Activated CD8-positive, alpha-beta memory T cell treated with anti-CD3 and anti-CD28 coated beads, Interleukin-2, amount 10 ng/mL, durations not matched to agents 7 days and 5 days (primary cell): ENCODE measurements at regions not wholly inside any gene's neighbourhood (a gene's known extent, or its start where the extent isn't known, plus 50 kb on each side); places are given as distances from the start of the nearest gene placed in this dataset.

Source experiments
- ATAC-seq: fragments of 150-1000 bp; cut with Tn5 transposase; one replicate; pipeline ENCODE4 v1.10.0; 2021; ENCODE audit warnings: moderate library complexity
- CTCF ChIA-PET: fragments of 350-600 bp; sonication (Branson Sonifier 250); formaldehyde crosslinking; loops from one replicate; lab custom pipeline; 2021; ENCODE audit warnings: antibody characterized with exemption; lab: Charles Lee
- DNase-seq: peaks from one replicate; pipeline ENCODE4 v3.0.0-alpha.2; 2020
- H3K27ac Mint-ChIP-seq: one replicate; pipeline ENCODE4 v1.8.0; 2021; ENCODE audit warnings: mild to moderate bottlenecking, mixed read lengths
- H3K27me3 Mint-ChIP-seq: one replicate; pipeline ENCODE4 v1.8.0; 2021; ENCODE audit warnings: mixed read lengths
- H3K36me3 Mint-ChIP-seq: one replicate; pipeline ENCODE4 v1.8.0; 2021; ENCODE audit warnings: mild to moderate bottlenecking, mixed read lengths
- H3K4me1 Mint-ChIP-seq: one replicate; pipeline ENCODE4 v1.8.0; 2021; ENCODE audit warnings: mixed read lengths
- H3K4me3 Mint-ChIP-seq: one replicate; pipeline ENCODE4 v1.8.0; 2021; ENCODE audit warnings: mild to moderate bottlenecking, moderate library complexity, mixed read lengths
- H3K9me3 Mint-ChIP-seq: one replicate; pipeline ENCODE4 v1.8.0; 2022; ENCODE audit warnings: low read depth, mixed read lengths

DNA sequence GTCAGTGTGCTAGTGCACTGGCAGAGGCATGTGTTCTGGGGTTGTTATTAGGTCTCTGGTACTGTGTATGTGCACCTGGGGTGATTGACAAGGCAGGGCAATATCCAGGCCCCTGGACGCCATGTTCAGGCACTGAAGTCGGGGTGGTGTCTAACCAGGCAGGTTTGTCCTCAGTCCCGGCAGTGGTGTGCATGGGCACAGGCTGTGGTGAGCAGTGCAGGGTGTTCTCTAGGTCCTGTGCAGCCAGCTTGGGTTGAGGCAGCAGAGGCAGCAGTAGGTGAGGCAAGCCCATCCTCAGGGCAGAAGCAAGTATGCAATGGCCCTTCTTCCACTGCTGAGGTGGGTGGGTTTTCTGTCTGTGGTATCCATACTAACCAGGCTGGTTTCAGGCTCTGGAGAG is 252.3 kb upstream of the LRRC7 start:
- no peak overlapping the region for H3K4me3 Mint-ChIP-seq
- no peaks in the 10 kb centered on the region for H3K36me3 Mint-ChIP-seq
- no peaks in the 10 kb centered on the region for H3K27me3 Mint-ChIP-seq
- DNase-seq: no peak
- no peak overlapping the region for H3K27ac Mint-ChIP-seq
- H3K9me3 Mint-ChIP-seq: peaks cover 6% of the 10 kb centered on the region
- CTCF ChIA-PET: no interaction called here
- no peaks in the 10 kb centered on the region for H3K4me1 Mint-ChIP-seq
- ATAC-seq: no peak

DNA sequence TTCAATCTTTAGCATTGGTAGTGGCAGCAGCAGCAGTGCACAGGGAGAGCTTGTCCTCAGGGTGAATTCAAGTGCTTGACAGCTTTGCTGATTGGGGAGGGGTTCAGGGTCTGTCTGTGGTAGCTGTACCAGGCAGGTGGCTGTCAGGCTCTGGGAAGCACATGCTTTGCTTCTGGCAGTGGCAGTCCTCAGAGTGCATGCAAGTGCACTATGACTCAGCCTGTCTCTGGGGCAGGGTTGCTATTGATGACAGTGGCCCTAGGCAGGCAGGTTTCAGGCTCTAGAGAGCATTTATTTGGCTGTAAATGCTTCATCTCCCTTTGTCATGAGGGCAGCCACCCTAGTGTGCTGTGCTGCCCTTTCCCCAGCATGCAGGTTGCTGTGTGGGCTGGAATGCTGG is 251.9 kb upstream of the LRRC7 start:
- Mint-ChIP-seq H3K27ac (no peak overlapping the region), H3K4me1 (no peaks in the 10 kb centered on the region), H3K4me3 (no peak overlapping the region), H3K27me3 (no peaks in the 10 kb centered on the region), H3K36me3 (no peaks in the 10 kb centered on the region), H3K9me3 (peaks cover 6% of the 10 kb centered on the region)
- ATAC-seq: no peak
- CTCF ChIA-PET: no interaction called here
- no peak for DNase-seq

DNA sequence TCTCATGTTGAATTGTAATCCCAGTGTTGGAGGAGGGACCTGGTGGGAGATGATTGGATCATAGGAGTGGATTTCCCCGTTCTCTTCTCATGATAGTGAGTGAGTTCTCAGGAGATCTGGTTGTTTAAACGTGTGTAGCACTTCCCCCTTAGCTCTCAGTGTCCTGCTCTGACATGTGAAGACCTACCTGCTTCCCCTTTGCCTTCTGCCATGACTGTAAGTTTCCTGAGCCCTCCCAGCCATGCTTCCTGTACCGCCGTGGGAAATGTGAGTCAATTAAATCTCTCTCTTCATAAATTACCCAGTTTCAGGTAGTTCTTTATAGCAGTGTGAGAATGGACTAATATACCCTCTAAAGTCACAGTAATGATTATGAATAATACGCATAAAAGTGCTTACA is 248.4 kb upstream of the LRRC7 start:
- no peaks in the 10 kb centered on the region for H3K4me1 Mint-ChIP-seq
- H3K4me3 Mint-ChIP-seq: no peak overlapping the region
- peaks cover 3% of the 10 kb centered on the region for H3K9me3 Mint-ChIP-seq
- no peaks in the 10 kb centered on the region for H3K36me3 Mint-ChIP-seq
- H3K27me3 Mint-ChIP-seq: no peaks in the 10 kb centered on the region
- DNase-seq (no peak), ATAC-seq (no peak)
- CTCF ChIA-PET: no interaction called here
- H3K27ac Mint-ChIP-seq: no peak overlapping the region

DNA sequence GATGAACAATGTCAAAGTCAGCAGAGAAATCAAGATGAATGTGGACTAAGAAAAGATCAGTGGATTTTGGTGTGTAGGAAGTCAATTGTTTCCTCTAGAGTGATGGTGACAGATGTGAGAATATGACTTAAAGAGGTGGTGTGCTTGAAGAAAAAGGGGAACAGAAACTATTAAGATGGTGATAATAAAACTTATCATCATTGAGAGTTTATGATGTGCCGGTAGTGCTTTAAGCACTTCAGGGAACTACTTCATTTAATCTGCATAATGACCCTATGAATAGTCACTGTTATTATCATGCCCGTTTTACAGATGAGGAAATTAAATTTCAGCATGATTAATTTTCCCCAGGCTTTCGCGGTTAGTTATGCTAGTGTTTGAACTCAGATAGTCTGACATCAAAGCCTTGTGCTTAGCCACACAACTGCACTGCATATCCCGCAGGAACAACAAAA is 246.9 kb upstream of the LRRC7 start:
- H3K4me3 Mint-ChIP-seq: no peak overlapping the region
- no peak for DNase-seq
- ATAC-seq: no peak
- H3K27me3 Mint-ChIP-seq: no peaks in the 10 kb centered on the region
- no peaks in the 10 kb centered on the region for H3K4me1 Mint-ChIP-seq
- CTCF ChIA-PET: no interaction called here
- peaks cover 2% of the 10 kb centered on the region for H3K9me3 Mint-ChIP-seq
- H3K27ac Mint-ChIP-seq: no peak overlapping the region
- no peaks in the 10 kb centered on the region for H3K36me3 Mint-ChIP-seq

DNA sequence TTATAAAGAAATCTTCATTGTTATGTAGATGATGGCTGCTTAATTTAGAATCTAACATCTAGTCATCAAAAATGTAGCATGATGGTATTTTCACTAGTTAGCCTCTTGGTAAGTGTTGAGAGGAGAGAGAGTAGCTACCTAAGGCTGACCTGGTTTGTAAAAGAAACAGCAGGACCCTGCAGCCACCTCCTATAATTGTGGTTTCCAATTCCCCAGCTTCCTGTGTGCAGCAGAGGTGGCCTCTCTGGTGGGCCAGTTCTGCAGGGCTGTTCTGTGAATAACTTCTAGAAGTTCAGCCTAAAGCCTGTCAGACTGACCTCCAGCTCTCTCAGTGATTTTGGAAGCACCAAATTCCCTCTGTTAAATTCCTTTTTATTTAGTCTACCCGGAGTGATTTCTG is 246.4 kb upstream of the LRRC7 start:
- no peaks in the 10 kb centered on the region for H3K4me1 Mint-ChIP-seq
- ATAC-seq (no peak), DNase-seq (no peak)
- no peaks in the 10 kb centered on the region for H3K9me3 Mint-ChIP-seq
- H3K27ac Mint-ChIP-seq: no peak overlapping the region
- CTCF ChIA-PET: no interaction called here
- H3K27me3 Mint-ChIP-seq: no peaks in the 10 kb centered on the region
- H3K4me3 Mint-ChIP-seq: no peak overlapping the region
- no peaks in the 10 kb centered on the region for H3K36me3 Mint-ChIP-seq

DNA sequence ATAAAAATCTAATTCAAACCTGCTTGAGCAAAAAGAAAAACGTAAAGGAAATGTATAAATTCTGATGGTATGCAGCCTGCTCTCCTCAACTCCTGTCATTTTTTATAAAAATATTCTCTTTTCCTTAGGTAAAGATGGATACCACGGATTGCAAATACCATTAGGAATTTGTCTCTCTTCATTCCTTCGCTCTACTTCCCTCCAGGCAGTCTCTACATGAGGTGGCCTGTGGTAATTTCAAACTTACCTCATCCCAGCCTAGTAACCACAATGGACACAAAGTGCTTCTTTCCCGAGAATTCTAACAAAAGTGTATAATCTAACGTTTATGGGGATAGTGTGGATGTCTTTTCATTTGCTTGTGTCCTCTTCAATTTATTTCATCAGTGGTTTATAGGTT is 239.5 kb upstream of the LRRC7 start:
- ATAC-seq: no peak
- H3K27ac Mint-ChIP-seq: no peak overlapping the region
- no peak overlapping the region for H3K4me3 Mint-ChIP-seq
- CTCF ChIA-PET: no interaction called here
- H3K4me1 Mint-ChIP-seq: no peaks in the 10 kb centered on the region
- H3K27me3 Mint-ChIP-seq: no peaks in the 10 kb centered on the region
- DNase-seq: no peak
- H3K9me3 Mint-ChIP-seq: peaks cover 2% of the 10 kb centered on the region
- no peaks in the 10 kb centered on the region for H3K36me3 Mint-ChIP-seq

DNA sequence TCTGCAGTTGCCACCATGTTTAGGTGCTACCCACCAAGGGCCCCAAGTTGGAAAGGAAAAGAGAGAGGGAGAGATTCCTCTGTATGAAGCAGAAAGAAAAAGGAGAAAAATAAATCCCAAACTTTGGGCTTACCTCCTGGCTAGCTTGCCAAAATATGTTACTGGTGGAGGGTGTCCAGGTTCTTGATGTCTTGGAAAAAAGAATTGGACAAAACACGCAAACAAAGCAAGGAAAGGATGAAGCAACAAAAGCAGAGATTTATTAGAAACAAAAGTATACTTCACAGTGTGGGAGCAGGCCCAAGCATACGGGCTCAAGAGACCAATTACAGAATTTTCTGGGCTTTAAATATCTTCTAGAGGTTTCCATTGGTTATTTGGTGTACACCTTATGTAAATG is 204.5 kb upstream of the LRRC7 start:
- DNase-seq: no peak
- Mint-ChIP-seq H3K9me3 (peaks cover 2% of the 10 kb centered on the region), H3K36me3 (no peaks in the 10 kb centered on the region), H3K27me3 (no peaks in the 10 kb centered on the region), H3K4me1 (no peaks in the 10 kb centered on the region), H3K4me3 (no peak overlapping the region), H3K27ac (no peak overlapping the region)
- CTCF ChIA-PET: no interaction called here
- no peak for ATAC-seq

DNA sequence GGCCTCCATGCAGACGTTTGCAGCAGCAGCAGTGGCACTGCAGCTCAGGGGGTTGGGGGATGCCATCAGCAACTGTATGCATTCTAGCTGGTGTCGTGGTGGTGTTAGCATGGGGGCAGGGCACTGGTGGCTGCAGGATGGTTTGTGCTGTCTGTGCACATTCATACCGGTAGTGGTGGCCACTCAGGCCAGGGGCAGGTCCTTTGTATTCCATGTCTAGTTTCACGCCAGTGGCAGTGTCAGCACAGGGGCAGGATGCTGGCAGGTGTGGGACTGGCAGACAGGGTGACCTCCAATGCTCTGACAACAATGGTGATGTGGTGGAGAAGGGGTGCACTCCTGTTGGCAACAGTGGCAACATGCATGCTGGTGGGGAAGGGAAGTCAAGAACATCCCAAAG is 194.2 kb upstream of the LRRC7 start:
- peaks cover 7% of the 10 kb centered on the region for H3K9me3 Mint-ChIP-seq
- CTCF ChIA-PET: no interaction called here
- H3K4me3 Mint-ChIP-seq: no peak overlapping the region
- ATAC-seq: no peak
- H3K36me3 Mint-ChIP-seq: no peaks in the 10 kb centered on the region
- no peaks in the 10 kb centered on the region for H3K27me3 Mint-ChIP-seq
- no peaks in the 10 kb centered on the region for H3K4me1 Mint-ChIP-seq
- H3K27ac Mint-ChIP-seq: no peak overlapping the region
- no peak for DNase-seq

DNA sequence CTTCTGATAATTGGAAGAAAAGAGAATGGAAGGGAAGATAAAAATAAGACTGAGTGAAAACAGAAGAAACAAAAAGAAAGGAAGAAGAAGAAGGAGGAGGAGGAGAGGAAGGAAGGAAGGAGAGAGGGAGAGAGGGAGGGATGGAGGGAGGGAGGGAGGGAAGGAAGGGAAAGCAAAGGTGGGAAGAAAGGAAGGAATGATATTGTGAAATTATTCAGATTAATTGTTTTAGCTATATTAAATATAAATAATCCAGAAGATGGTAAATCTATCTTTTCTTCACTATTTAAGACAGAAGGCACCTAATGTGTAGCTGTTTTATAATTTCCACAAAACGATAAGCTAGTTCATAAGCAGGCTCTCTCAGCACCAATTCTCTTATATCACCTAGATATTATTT is 191.3 kb upstream of the LRRC7 start:
- Mint-ChIP-seq H3K4me3 (no peak overlapping the region), H3K36me3 (no peaks in the 10 kb centered on the region), H3K4me1 (no peaks in the 10 kb centered on the region), H3K9me3 (peaks cover 7% of the 10 kb centered on the region), H3K27ac (no peak overlapping the region), H3K27me3 (no peaks in the 10 kb centered on the region)
- DNase-seq (no peak), ATAC-seq (no peak)
- CTCF ChIA-PET: no interaction called here

DNA sequence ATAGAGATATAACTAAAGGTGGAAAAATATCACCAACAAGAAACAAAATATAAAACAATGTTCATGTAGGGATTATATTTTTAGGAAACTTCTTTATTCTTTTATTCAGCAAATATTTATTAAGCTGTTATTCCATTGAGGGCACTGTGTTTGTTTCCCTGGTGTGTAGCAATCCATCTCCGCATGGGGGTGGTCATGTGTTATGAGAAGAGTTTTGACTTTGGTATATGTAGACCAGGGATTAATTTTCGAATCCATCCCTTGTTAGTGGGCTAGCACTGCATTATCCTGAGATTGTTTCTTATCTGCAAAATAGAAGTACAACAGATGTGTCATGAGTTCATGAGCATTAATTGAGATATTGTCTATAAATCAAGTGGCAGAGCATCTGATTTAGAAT is 190.2 kb upstream of the LRRC7 start:
- DNase-seq: no peak
- Mint-ChIP-seq H3K9me3 (peaks cover 10% of the 10 kb centered on the region), H3K36me3 (no peaks in the 10 kb centered on the region), H3K4me1 (no peaks in the 10 kb centered on the region), H3K4me3 (no peak overlapping the region), H3K27me3 (no peaks in the 10 kb centered on the region), H3K27ac (no peak overlapping the region)
- no peak for ATAC-seq
- CTCF ChIA-PET: no interaction called here

DNA sequence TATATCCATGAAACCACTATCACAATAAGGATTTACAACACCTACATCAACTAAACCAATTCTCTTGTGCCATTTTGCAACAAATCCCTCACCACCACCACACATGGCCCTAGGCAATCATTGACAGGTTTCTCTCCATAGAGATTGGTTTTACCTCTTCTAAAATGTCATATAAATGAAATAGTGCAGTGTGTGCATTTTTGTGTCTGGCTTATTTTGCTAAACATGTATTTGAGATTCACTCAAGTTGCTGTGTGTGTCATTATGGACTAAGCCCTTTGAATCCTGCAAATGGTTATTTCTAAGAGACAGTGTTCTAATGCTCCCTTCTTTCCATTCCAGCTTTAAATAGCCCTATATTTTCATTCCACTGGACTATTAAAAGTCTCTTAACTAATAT is 179.7 kb upstream of the LRRC7 start:
- no peak overlapping the region for H3K27ac Mint-ChIP-seq
- H3K27me3 Mint-ChIP-seq: no peaks in the 10 kb centered on the region
- H3K36me3 Mint-ChIP-seq: no peaks in the 10 kb centered on the region
- DNase-seq (no peak), ATAC-seq (no peak)
- H3K4me3 Mint-ChIP-seq: no peak overlapping the region
- peaks cover 2% of the 10 kb centered on the region for H3K9me3 Mint-ChIP-seq
- H3K4me1 Mint-ChIP-seq: no peaks in the 10 kb centered on the region
- CTCF ChIA-PET: no interaction called here

DNA sequence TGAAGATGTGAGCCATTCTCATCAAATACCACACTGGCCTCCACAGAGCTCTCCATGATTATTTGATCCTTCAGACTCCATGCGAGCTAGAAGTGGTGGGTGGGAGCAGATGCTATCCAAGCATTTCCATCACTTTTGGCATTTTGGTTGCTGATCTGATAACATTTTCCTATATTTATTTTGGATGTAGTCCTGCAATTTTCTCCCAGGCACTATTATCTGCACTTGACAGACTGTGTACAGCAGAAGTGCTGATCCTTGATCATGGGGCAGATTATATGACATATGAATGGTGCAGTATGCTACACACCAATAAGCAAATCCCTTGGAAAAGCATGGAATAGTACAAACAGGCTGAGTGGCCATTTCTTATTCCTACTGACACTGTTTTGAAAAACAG is 167.6 kb upstream of the LRRC7 start:
- H3K27ac Mint-ChIP-seq: no peak overlapping the region
- no peak for ATAC-seq
- H3K9me3 Mint-ChIP-seq: peaks cover 5% of the 10 kb centered on the region
- H3K36me3 Mint-ChIP-seq: no peaks in the 10 kb centered on the region
- H3K4me3 Mint-ChIP-seq: no peak overlapping the region
- no peaks in the 10 kb centered on the region for H3K4me1 Mint-ChIP-seq
- H3K27me3 Mint-ChIP-seq: no peaks in the 10 kb centered on the region
- CTCF ChIA-PET: no interaction called here
- no peak for DNase-seq

DNA sequence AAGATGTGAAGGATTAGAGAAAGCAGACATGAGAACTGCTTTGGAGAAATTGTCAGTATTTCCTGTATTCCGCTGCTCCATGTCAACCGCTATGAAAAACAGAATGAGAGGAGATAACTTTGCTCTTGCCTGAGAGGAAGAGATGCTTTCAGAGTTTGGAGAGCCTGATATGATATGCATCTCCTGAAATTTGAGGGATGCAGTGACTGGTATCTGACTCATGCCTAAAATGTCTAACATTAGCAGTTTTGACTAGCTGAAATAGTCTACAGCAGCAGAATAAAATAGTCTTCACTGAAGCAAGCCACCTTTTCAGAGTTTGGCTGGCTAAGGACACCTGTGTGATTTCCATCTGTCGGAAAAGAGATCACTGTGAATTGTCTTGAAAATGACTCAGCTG is 165.8 kb upstream of the LRRC7 start:
- DNase-seq (no peak), ATAC-seq (no peak)
- no peaks in the 10 kb centered on the region for H3K27me3 Mint-ChIP-seq
- H3K36me3 Mint-ChIP-seq: no peaks in the 10 kb centered on the region
- CTCF ChIA-PET: no interaction called here
- H3K4me3 Mint-ChIP-seq: no peak overlapping the region
- no peak overlapping the region for H3K27ac Mint-ChIP-seq
- peaks cover 5% of the 10 kb centered on the region for H3K9me3 Mint-ChIP-seq
- no peaks in the 10 kb centered on the region for H3K4me1 Mint-ChIP-seq

DNA sequence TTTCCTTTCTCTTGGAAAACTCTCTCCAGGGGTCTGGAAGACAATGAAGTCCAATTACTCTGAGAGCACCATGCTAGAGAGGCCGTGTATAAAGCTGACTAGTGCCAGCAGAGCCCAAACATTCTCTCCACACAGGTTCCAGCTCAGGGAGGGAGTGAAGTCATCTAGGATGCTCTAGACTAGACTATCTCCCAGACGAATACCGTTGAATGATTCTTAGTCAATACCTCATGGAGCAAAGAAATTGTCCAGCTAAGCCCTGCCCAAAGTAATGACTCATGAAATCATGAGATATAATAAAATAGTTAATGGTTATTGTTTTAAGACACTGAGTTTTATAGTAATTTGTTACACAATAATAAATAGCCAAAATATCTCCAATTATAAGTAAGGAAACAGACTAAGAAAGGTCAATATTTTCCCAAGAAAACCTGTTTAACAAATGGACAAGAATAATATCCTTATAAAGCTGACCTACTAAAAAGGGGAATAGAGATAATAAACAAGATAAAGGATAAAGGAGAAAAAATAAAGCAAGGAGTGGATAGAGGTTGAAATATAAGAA is 163.9 kb upstream of the LRRC7 start:
- CTCF ChIA-PET: no interaction called here

DNA sequence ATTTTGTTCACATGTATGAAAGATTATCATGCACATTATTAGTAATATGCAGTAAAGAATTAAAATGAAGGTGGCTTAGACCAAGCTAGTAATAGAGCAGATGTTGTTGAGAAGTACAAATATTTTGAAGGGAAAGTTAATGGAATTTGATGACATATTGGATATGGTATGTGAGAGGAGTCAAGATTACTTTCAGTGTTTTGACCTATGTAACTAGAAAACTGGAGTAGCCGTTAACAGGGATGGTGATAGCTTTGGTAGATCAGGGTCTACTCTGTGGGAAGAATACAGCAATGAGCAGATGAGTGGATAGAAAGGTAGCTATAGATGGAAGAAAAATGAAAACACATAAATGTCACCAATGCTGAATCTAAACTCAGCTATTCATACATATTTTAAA is 163.2 kb upstream of the LRRC7 start:
- ATAC-seq (no peak), DNase-seq (no peak)
- Mint-ChIP-seq H3K9me3 (peaks cover 2% of the 10 kb centered on the region), H3K27me3 (no peaks in the 10 kb centered on the region), H3K27ac (no peak overlapping the region), H3K4me1 (no peaks in the 10 kb centered on the region), H3K36me3 (no peaks in the 10 kb centered on the region), H3K4me3 (no peak overlapping the region)
- CTCF ChIA-PET: no interaction called here

More for the DNA sequence above, 163.9 kb upstream of the LRRC7 start:
- Mint-ChIP-seq H3K4me3 (no peak overlapping the region), H3K36me3 (no peaks in the 10 kb centered on the region), H3K27me3 (no peaks in the 10 kb centered on the region), H3K4me1 (no peaks in the 10 kb centered on the region), H3K9me3 (peaks cover 2% of the 10 kb centered on the region), H3K27ac (no peak overlapping the region)
- DNase-seq (no peak), ATAC-seq (no peak)
